ENCODE measurements at regions not wholly inside any gene's neighbourhood (a gene's known extent, or its start where the extent isn't known, plus 50 kb on each side); places are given as distances from the start of the nearest gene placed in this dataset.

GRCh38 chr2:166825914-166826313 lies 62.4 kb upstream of the XIRP2 start:
- TF ChIP-seq SPI1 (IDR thresholded peaks at IDR 0.05; ENCODE audit: low read depth, low read length) (no peak), TAF1 (IDR thresholded peaks at IDR 0.05; ENCODE audit: low read depth, low read length) (no peak)

All from GM12891 (cell line).